Motor neuron (in vitro differentiated cells): ENCODE measurements at regions not wholly inside any gene's neighbourhood (a gene's known extent, or its start where the extent isn't known, plus 50 kb on each side); places are given as distances from the start of the nearest gene placed in this dataset.
A peak's percentile ranks its signal among the peaks of the same experiment; 100 is the strongest.

Source experiments
- ATAC-seq, 8 experiments: fragments of 200-7000 bp; cut with Tn5 transposase; replicated peaks in 6 of 8; 2 replicates each; pipeline ENCODE4 v1.8.0; 2021; ENCODE audit warnings: mild to moderate bottlenecking in 8 of 8, moderate library complexity in 8 of 8
- H3K27ac ChIP-seq, 2 donors: fragments of 250-450 bp; sonication (Bioruptor Pico); 2 replicates each; pipeline ENCODE4 v1.9.0; 2021; ENCODE audit warnings: antibody characterized with exemption in 2 of 2, mild to moderate bottlenecking in 2 of 2, moderate library complexity in 1 of 2
- H3K4me1 ChIP-seq, 2 donors: fragments of 250-450 bp; sonication (Bioruptor Pico); replicated peaks in 1 of 2; 2 replicates each; pipeline ENCODE4 v1.6.1; 2021; ENCODE audit warnings: antibody characterized with exemption in 2 of 2, mild to moderate bottlenecking in 2 of 2, moderate library complexity in 1 of 2
- H3K4me3 ChIP-seq, 5 donors: fragments of 250-450 bp; sonication (Bioruptor Pico); 2 replicates each; pipeline ENCODE4 v1.9.0; 2021; ENCODE audit warnings: antibody characterized with exemption in 5 of 5, mild to moderate bottlenecking in 5 of 5, moderate library complexity in 4 of 5
- WGBS, 10 experiments: fragments of 450-650 bp; shearing (Covaris generic); methylation state at CpG; one replicate each; pipeline ENCODE4 v1.0.0; 2022; 5-methylcytosine and 5-hydroxymethylcytosine counted together
- in situ Hi-C, 9 experiments: fragments of 400-800 bp; cut with MboI; loops; one replicate each; pipeline ENCODE4 v1.15.0; 2021; ENCODE audit warnings: low sequenced_read_pairs in 9 of 9, low pct_unique_long_range_greater_than_20kb in 2 of 9; ENCODE audit not compliant: unreplicated experiment in 9 of 9

DNA sequence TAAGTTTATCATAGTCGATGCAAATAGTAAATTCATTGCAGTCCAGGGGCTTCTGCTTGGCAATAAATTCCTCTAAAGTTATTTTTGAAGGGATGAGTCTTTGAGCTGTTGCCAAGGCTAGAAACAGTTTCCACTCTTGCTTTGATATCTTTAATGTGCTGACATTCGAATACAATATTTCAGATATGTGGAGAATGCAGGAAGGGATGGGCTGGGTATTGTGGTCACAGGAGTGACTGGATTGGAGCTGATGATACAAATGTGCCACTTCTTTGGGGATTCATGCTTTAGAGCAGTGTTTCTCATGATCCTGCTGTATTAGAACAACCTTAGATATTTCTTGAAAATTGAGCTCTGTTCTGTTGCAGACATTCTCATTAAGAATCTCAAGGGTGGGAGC lies 139.0 kb downstream of the PRDM13 start:
- WGBS, 10 experiments = 0 to 100% (median 40%) methylated on average over 1 to 2 of the region's 2 CpGs; no CpG with 5 or more reads in 1 of the 10 experiments
- in situ Hi-C loops = loop anchor here in 2 of 9 experiments (25.0 kb wide), 1 partner anchor 283 kb away; no protein-coding TSS in a partner anchor
- no peak overlapping the region for H3K27ac ChIP-seq
- no peak overlapping the region for H3K4me3 ChIP-seq
- no peaks in the 10 kb centered on the region for H3K4me1 ChIP-seq
- no peak for ATAC-seq

DNA sequence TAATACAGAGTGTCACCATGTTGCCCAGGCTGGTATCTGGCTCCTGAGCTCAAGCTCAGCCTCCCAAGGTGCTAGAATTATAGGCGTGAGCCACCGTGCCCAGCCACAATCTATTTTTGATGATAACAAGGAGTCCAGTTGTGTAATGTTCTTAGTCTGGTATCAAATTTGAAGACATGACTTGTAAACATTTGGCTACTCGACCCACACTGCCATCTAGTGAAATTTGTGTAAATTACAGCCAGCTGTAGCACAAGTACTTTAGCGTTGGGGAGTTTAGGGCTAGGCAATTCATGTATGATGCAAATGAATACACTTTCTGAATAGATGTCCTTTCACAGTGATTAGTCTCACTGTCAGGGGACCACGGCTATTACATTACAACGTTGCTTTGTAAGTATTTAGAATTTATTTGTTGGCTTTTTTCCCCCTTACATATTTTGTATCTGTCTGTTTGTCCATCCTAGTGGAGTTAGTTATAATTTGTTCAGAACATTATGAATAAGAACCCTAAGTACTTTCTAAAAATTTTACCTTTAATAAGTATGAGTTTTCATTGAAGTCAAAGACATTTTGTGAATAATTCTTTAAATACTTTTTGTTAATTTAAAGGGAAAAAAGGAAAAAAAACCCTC lies 139.7 kb downstream of the PRDM13 start:
- no peaks in the 10 kb centered on the region for H3K4me1 ChIP-seq
- in situ Hi-C loops = loop anchor here in 2 of 9 experiments (25.0 kb wide), 1 partner anchor 284 kb away; no protein-coding TSS in a partner anchor
- no peak overlapping the region for H3K27ac ChIP-seq
- ATAC-seq = peak; percentile 52 to 93 (median 58)
- H3K4me3 ChIP-seq = no peak overlapping the region
- 0 to 2% (median 0%) methylated on average over 1 to 6 of the region's 6 CpGs for whole genome bisulfite sequencing, 10 experiments

GRCh38 chr6:99761711-99762110 lies 155.1 kb downstream of the PRDM13 start:
- Histone ChIP-seq H3K27ac (no peak overlapping the region), H3K4me1 (no peaks in the 10 kb centered on the region), H3K4me3 (no peak overlapping the region)
- 0 to 100% (median 44%) methylated on average over 1 of the region's 1 CpG; no CpG with 5 or more reads in 6 of the 10 experiments for WGBS, 10 experiments
- in situ Hi-C loops = no loop called here
- peak in 1 of 8 experiments; percentile 82 for ATAC-seq

- Histone ChIP-seq H3K4me1 (no peaks in the 10 kb centered on the region), H3K4me3 (no peak overlapping the region), H3K27ac (no peak overlapping the region)
- WGBS, 10 experiments = 33 to 100% (median 80%) methylated on average over 1 of the region's 1 CpG; no CpG with 5 or more reads in 1 of the 10 experiments
- in situ Hi-C loops = no loop called here
- no peak for ATAC-seq
These were observed 161.5 kb downstream of the PRDM13 start for GRCh38 chr6:99768166-99768565.

DNA sequence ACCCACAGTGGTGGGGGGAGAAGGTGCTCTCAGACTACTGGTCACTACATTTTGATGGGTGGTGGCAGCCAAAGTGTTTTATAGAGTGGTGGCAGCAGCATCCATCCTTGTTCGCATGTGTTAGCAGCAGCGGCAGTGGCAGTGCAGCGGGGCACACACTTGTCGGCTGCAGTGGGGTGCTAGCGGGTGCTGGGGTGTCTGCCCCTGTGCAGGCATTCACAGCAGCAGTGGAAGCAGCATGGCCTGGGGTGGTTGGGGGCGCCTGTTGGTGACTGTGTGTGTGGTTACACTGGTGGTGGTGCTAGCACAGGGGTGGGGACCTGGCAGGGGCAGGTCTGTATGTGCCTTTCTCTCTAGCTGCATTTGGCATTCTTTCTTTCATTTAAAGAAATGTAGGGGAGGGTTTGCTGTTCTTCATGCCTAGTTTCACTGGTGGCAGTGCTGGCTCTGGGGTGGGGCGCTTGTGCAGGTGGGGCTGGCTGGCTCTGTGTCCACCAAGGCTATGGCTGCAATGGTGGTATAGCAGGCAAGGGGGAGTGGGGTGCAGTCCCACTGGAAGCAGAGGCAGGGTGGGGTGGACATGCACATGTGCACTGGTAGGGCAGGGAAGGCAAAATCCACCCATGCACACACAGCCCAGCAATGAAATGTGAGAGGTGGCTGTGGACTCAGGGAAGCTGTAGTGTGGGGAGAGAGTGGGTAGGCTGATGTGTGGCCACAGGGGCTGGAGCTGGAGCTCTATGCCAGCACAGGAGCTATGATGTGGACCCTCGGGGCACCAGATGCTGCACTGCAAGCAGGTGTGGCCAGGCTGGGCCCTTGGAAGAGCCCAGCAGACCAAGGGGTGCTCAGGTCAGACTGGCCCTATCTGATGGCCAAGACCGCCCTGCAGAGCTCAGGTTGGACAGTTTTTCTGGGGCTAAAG lies 173.3 kb downstream of the PRDM13 start:
- Histone ChIP-seq H3K27ac (no peak overlapping the region), H3K4me1 (no peaks in the 10 kb centered on the region), H3K4me3 (no peak overlapping the region)
- no peak for ATAC-seq
- in situ Hi-C loops = no loop called here
- WGBS, 10 experiments = 14 to 100% (median 91%) methylated on average over 1 to 6 of the region's 9 CpGs; no CpG with 5 or more reads in 5 of the 10 experiments

DNA sequence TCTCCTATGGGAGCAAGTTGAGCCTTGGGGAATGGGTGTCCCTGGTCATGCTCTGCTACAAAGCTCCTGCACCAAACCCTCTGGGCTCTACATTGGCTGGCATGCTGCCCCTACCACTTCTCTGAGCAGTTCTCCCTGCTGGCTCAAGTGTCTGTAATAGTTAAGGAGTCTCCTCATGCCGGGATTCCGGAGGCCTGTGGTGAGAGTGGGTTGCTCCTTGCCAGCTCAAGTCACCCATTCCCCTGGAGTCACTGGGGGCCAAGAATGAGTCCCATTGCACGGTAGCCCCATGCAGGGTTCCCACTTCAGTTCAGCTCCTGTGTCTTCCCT lies 173.9 kb downstream of the PRDM13 start:
- in situ Hi-C loops = no loop called here
- Histone ChIP-seq H3K4me1 (no peaks in the 10 kb centered on the region), H3K4me3 (no peak overlapping the region), H3K27ac (no peak overlapping the region)
- no peak for ATAC-seq
- WGBS, 10 experiments = 100% methylated on average over 2 of the region's 3 CpGs; no CpG with 5 or more reads in 9 of the 10 experiments

- no peak overlapping the region for H3K4me3 ChIP-seq
- in situ Hi-C loops = no loop called here
- H3K4me1 ChIP-seq = no peaks in the 10 kb centered on the region
- H3K27ac ChIP-seq = no peak overlapping the region
- ATAC-seq = no peak
- 0 to 67% (median 15%) methylated on average over 1 of the region's 1 CpG; no CpG with 5 or more reads in 6 of the 10 experiments for WGBS, 10 experiments
These were observed 183.1 kb downstream of the PRDM13 start for GRCh38 chr6:99789767-99790166.

DNA sequence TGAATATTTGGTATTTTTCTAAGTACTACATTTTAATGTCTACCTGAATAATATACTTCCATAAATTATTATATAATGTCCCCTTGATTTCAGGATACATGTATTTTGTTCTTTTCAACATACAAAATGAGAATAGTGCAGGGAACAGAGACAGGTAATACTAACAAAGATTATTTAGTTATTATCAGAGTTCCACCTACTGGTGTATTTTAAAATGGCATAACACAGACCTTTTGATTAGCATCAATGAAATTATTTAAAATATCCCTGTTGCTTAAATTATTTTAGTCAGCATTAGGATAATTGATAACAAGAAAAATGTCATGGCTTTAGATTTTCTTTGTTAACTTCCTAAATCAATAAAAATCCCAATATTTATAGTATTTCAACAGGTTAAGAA lies 184.0 kb downstream of the PRDM13 start:
- H3K4me3 ChIP-seq = no peak overlapping the region
- H3K27ac ChIP-seq = no peak overlapping the region
- ATAC-seq = no peak
- no peaks in the 10 kb centered on the region for H3K4me1 ChIP-seq
- in situ Hi-C loops = no loop called here

- in situ Hi-C loops = loop anchor here in 1 of 9 experiments (25.0 kb wide), 1 partner anchor 340 kb away; no protein-coding TSS in a partner anchor
- WGBS, 10 experiments = 0 to 100% (median 80%) methylated on average over 1 of the region's 1 CpG; no CpG with 5 or more reads in 3 of the 10 experiments
These were observed 192.2 kb downstream of the MCHR2 start for GRCh38 chr6:99801805-99802204.

GRCh38 chr6:99802396-99803031 lies 191.5 kb downstream of the MCHR2 start:
- in situ Hi-C loops = loop anchor here in 1 of 9 experiments (25.0 kb wide), 1 partner anchor 340 kb away; no protein-coding TSS in a partner anchor
- no peak overlapping the region for H3K4me3 ChIP-seq
- ATAC-seq = no peak
- H3K4me1 ChIP-seq = no peaks in the 10 kb centered on the region
- WGBS, 10 experiments = 30 to 89% (median 57%) methylated on average over 3 to 10 of the region's 10 CpGs; no CpG with 5 or more reads in 2 of the 10 experiments
- no peak overlapping the region for H3K27ac ChIP-seq

More at GRCh38 chr6:99801805-99802204, 192.2 kb downstream of the MCHR2 start:
- Histone ChIP-seq H3K4me1 (no peaks in the 10 kb centered on the region), H3K4me3 (no peak overlapping the region), H3K27ac (no peak overlapping the region)
- no peak for ATAC-seq

GRCh38 chr6:99808992-99809391 lies 185.0 kb downstream of the MCHR2 start:
- in situ Hi-C loops = loop anchor here in 1 of 9 experiments (25.0 kb wide), 1 partner anchor 347 kb away; no protein-coding TSS in a partner anchor
- H3K4me1 ChIP-seq = no peaks in the 10 kb centered on the region
- WGBS, 10 experiments = 33 to 100% (median 85%) methylated on average over 1 to 2 of the region's 2 CpGs; no CpG with 5 or more reads in 4 of the 10 experiments
- peak in 1 of 8 experiments; percentile 38 for ATAC-seq
- no peak overlapping the region for H3K4me3 ChIP-seq
- no peak overlapping the region for H3K27ac ChIP-seq

- WGBS, 10 experiments = 17 to 100% (median 80%) methylated on average over 1 of the region's 1 CpG; no CpG with 5 or more reads in 3 of the 10 experiments
- no peak for ATAC-seq
- in situ Hi-C loops = loop anchor here in 1 of 9 experiments (25.0 kb wide), 1 partner anchor 348 kb away; no protein-coding TSS in a partner anchor
- no peak overlapping the region for H3K27ac ChIP-seq
- no peaks in the 10 kb centered on the region for H3K4me1 ChIP-seq
- no peak overlapping the region for H3K4me3 ChIP-seq
These were observed 183.7 kb downstream of the MCHR2 start for GRCh38 chr6:99810295-99810694.
